MCF 10A (cell line): ENCODE measurements at regions not wholly inside any gene's neighbourhood (a gene's known extent, or its start where the extent isn't known, plus 50 kb on each side); places are given as distances from the start of the nearest gene placed in this dataset.

ENCODE experiments used
- BruUV-seq: library from RNA; stranded (reverse); fragments of 400-500 nt; replicated peaks from 2 replicates; lab custom pipeline; 2021; lab: Mats Ljungman, UMichigan
- CTCF ChIA-PET: fragments of 300-600 bp; sonication (Branson Sonifier 250); formaldehyde crosslinking; extraction: SDS; loops from one replicate; lab custom pipeline; 2021; ENCODE audit warnings: antibody characterized with exemption, inconsistent platforms; lab: Yijun Ruan, JAX
- POLR2A ChIA-PET: fragments of 300-600, 350-650 bp; sonication (Branson Sonifier 250); formaldehyde crosslinking; extraction: SDS; loops from one replicate; lab custom pipeline; 2020; ENCODE audit warnings: antibody characterized with exemption, inconsistent platforms; lab: Yijun Ruan, JAX
- DNase-seq: peaks from one replicate; pipeline ENCODE4 v3.0.0-alpha.2; 2018; ENCODE audit not compliant: unreplicated experiment
- H3K27ac Mint-ChIP-seq: one replicate; pipeline ENCODE4 v1.8.0; 2022; ENCODE audit warnings: mild to moderate bottlenecking, low read depth, mixed read lengths; ENCODE audit not compliant: unreplicated experiment
- H3K27me3 Mint-ChIP-seq: one replicate; pipeline ENCODE4 v1.8.0; 2022; ENCODE audit warnings: mixed read lengths; ENCODE audit not compliant: insufficient read depth, unreplicated experiment
- H3K36me3 Mint-ChIP-seq: one replicate; pipeline ENCODE4 v1.8.0; 2022; ENCODE audit warnings: mild to moderate bottlenecking, moderate library complexity, mixed read lengths; ENCODE audit not compliant: insufficient read depth, unreplicated experiment
- H3K4me1 Mint-ChIP-seq: one replicate; pipeline ENCODE4 v1.8.0; 2022; ENCODE audit warnings: mixed read lengths; ENCODE audit not compliant: insufficient read depth, unreplicated experiment
- H3K4me3 Mint-ChIP-seq: one replicate; pipeline ENCODE4 v1.8.0; 2022; ENCODE audit warnings: mild to moderate bottlenecking, moderate library complexity, mixed read lengths; ENCODE audit not compliant: unreplicated experiment
- H3K9me3 Mint-ChIP-seq: one replicate; pipeline ENCODE4 v1.8.0; 2022; ENCODE audit warnings: mixed read lengths; ENCODE audit not compliant: unreplicated experiment
- CTCF ChIP-seq: fragments of 200-600 bp; IDR thresholded peaks from one replicate; pipeline ENCODE4 v1.8.0; 2022; ENCODE audit warnings: antibody characterized with exemption, mild to moderate bottlenecking; ENCODE audit not compliant: unreplicated experiment
- intact Hi-C: fragments of 100-400 bp; cut with micrococcal nuclease; formaldehyde crosslinking; loops from 2 replicates; pipeline ENCODE4 v1.14.1; 2022

GRCh38 chr6:90989763-90990162 is 402.9 kb upstream of the MAP3K7 start:
- Mint-ChIP-seq H3K36me3 (no peaks in the 10 kb centered on the region), H3K4me1 (peaks cover 7% of the 10 kb centered on the region), H3K9me3 (no peaks in the 10 kb centered on the region), H3K4me3 (no peak overlapping the region), H3K27ac (no peak overlapping the region), H3K27me3 (peaks cover 30% of the 10 kb centered on the region)
- CTCF ChIA-PET = no interaction called here
- intact Hi-C loops = no loop called here
- no peak for TF ChIP-seq CTCF
- BruUV-seq = no TSS peak
- no peak for DNase-seq
- POLR2A ChIA-PET = no interaction called here

- POLR2A ChIA-PET = no interaction called here
- no peak for DNase-seq
- Mint-ChIP-seq H3K4me1 (peaks cover 6% of the 10 kb centered on the region), H3K27ac (no peak overlapping the region), H3K9me3 (no peaks in the 10 kb centered on the region), H3K36me3 (no peaks in the 10 kb centered on the region), H3K27me3 (peaks cover 39% of the 10 kb centered on the region), H3K4me3 (no peak overlapping the region)
- TF ChIP-seq CTCF = no peak
- CTCF ChIA-PET = interaction anchor here (0.6 kb wide), 1 partner anchor 347 kb away, joined by 3 read pairs; no protein-coding TSS in a partner anchor
- BruUV-seq = no TSS peak
- intact Hi-C loops = no loop called here
Measured at GRCh38 chr6:90984066-90984465, 397.2 kb upstream of the MAP3K7 start.

DNA sequence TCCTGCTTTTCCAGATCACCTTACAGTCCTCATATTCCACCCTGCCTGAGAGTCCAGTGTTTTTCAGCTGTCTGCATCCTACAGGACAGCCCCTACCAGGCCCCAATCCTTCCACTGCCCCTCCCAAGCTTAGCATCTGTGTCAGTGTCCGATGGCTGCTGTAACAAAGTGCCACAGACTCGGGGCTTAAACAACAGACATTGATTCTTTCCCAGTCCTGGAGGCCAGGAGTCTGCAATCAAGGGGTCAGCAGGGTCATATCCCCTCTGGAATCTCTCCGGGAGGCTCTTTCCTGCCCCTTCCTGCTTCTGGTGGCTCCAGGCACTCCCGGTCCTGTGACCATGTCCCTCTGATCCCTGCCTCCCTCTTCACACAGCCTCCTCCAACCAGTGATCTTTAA is 396.6 kb upstream of the MAP3K7 start:
- H3K4me1 Mint-ChIP-seq = peaks cover 6% of the 10 kb centered on the region
- H3K36me3 Mint-ChIP-seq = no peaks in the 10 kb centered on the region
- no peak for TF ChIP-seq CTCF
- no TSS peak for BruUV-seq
- H3K9me3 Mint-ChIP-seq = no peaks in the 10 kb centered on the region
- no peak for DNase-seq
- intact Hi-C loops = no loop called here
- POLR2A ChIA-PET = no interaction called here
- H3K4me3 Mint-ChIP-seq = no peak overlapping the region
- CTCF ChIA-PET = interaction anchor here (0.6 kb wide), 1 partner anchor 347 kb away, joined by 3 read pairs; no protein-coding TSS in a partner anchor
- H3K27ac Mint-ChIP-seq = no peak overlapping the region
- peaks cover 39% of the 10 kb centered on the region for H3K27me3 Mint-ChIP-seq

DNA sequence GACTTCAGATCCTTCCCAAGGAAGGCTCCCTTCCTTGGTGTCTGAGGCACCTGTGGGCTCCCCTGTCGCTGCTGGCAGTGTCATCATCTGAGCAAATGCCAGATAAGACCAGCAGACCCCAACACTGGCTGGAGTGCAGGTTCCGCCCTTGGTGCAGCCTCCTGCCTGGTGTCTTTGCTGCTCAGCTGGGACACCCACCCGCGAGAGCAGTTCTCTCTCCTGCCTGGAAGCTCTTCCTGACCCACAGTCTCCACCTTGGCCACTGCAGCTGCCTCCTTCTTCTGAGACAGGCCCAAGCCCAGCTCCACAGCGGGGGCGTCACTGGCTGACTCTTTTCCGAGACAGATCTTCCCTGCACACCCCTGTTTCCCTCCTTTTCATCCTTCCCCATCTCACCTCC is 395.7 kb upstream of the MAP3K7 start:
- Mint-ChIP-seq H3K27me3 (peaks cover 30% of the 10 kb centered on the region), H3K36me3 (no peaks in the 10 kb centered on the region), H3K9me3 (no peaks in the 10 kb centered on the region), H3K4me3 (no peak overlapping the region), H3K27ac (no peak overlapping the region), H3K4me1 (peaks cover 6% of the 10 kb centered on the region)
- intact Hi-C loops = no loop called here
- ChIA-PET CTCF (interaction anchor here (1.1 to 1.2 kb wide), 2 partner anchors 9 to 42 kb away, joined by 5 read pairs; no protein-coding TSS in a partner anchor), POLR2A (no interaction called here)
- DNase-seq = no peak
- no TSS peak for BruUV-seq
- TF ChIP-seq CTCF = no peak
